CD4-positive, alpha-beta T cell treated with Interferon alpha-2 for 1 hour (primary cell): ENCODE measurements at regions not wholly inside any gene's neighbourhood (a gene's known extent, or its start where the extent isn't known, plus 50 kb on each side); places are given as distances from the start of the nearest gene placed in this dataset.
"Not testable (repeated sequence)": the region's sequence is repeated elsewhere in the genome, so short reads cannot be mapped to it uniquely, and the experiment has no call there.

ENCODE experiments used
- DNase-seq, 2 donors: peaks; one replicate each; pipeline ENCODE4 v3.0.0-alpha.2; 2020 to 2022

DNA sequence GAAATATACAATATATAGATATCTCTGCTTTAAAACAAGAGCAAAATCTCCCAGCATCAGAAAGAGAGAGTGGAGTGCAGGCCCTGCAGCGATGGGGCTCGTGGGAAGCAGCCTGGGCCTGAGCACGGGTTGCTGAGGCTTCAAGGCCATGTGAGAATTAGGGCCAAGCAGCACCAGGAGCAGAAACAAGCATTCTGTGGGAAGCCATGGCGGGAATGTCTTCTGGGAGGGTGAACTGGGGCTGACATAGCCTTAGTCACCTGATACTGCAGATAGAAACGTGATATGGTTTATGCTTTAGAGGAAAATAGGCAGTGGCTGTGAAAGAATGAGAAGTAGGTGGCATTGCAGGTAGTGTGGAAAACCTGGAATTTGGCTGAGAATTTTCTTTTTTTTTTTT lies 472.3 kb downstream of the IRS2 start:
- no peak for DNase-seq

- DNase-seq, result no peak
Measured at GRCh38 chr13:109312399-109312798, 474.0 kb downstream of the IRS2 start.

DNA sequence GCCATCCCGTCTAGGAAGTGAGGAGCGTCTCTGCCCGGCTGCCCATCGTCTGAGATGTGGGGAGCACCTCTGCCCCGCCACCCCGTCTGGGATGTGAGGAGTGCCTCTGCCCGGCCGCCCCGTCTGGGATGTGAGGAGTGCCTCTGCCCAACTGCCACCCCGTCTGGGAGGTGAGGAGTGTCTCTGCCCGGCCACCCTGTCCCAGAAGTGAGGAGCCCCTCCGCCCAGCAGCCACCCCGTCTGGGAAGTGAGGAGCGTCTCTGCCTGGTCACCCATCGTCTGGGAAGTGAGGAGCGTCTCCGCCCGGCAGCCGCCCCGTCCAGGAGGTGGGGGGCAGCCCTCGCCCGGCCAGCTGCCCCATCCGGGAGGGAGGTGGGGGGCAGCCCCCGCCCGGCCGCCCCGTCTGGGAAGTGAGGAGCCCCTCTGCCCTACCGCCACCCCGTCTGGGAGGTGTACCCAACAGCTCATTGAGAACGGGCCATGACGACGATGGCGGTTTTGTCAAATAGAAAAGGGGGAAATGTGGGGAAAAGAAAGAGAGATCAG lies 474.9 kb downstream of the IRS2 start:
- DNase-seq, result not testable (repeated sequence)

- DNase-seq, result no peak
Measured at GRCh38 chr13:109309625-109310363, 476.6 kb downstream of the IRS2 start.

GRCh38 chr13:109307027-109307426 lies 479.4 kb downstream of the IRS2 start:
- no peak for DNase-seq

DNA sequence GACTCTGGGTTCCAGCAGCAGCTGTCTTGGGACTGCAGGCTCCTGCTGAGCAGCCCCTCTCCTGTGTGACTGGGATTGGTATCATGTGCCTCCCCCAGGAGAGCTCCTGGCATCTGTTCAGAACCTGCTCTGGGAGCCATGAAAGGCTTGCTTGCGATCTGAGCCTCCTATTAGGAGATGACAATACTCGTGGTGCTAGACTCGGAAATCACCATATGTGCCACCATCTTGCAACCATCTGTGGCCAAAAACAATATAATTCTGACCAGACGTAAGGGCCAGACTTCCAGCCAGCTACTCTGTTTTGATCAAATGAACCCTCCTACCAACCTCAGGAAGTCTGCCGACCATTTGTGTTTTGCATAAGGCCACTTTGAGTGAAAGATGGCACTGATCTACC lies 484.7 kb downstream of the IRS2 start:
- DNase-seq, result no peak

- no peak for DNase-seq
Measured at GRCh38 chr13:109301276-109301675, 485.1 kb downstream of the IRS2 start.

DNA sequence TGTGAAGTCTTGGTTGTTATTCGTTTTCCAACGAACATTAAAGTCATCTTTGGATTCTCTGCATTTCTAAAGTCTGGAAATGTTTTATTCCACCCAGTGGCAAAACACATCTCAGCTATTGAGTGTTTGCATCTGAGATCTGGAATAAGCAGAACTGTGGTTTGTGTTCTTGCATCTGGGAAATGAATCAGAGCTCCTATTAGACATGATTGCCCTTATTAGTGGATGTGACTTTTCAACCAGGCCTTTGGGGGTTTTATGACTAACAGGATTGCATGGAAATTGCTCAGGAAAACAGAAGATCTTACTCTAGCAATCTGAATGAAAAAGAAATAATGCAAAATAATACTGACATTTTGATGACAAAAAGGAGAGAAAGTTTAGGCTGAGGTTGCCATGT lies 488.8 kb downstream of the IRS2 start:
- DNase-seq, result no peak

- DNase-seq, result no peak
Measured at GRCh38 chr13:109293166-109293565, 493.2 kb downstream of the IRS2 start.

- DNase-seq, result no peak
Measured at GRCh38 chr13:109288151-109288709, 498.2 kb downstream of the IRS2 start.

- no peak for DNase-seq
Measured at GRCh38 chr13:109287553-109287952, 498.8 kb downstream of the IRS2 start.

DNA sequence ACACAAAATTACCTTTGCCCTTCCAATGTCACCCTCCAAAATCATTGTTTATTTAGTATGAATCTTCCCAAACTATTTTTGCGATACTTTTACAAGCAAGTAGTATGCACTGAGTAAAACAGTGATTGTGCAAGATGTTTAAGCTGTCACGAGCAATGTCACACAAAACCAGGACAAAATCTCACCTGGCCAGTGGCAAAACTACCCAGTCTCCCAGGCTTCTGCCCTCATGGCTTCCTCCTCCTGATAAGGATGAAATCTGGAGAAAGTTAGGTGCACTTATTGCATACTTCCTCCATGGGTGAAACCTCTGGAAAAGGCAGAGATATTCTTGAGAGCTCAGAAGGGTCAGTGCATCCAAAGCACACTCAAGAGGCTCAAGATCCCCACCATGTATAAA lies 500.8 kb downstream of the IRS2 start:
- no peak for DNase-seq

DNA sequence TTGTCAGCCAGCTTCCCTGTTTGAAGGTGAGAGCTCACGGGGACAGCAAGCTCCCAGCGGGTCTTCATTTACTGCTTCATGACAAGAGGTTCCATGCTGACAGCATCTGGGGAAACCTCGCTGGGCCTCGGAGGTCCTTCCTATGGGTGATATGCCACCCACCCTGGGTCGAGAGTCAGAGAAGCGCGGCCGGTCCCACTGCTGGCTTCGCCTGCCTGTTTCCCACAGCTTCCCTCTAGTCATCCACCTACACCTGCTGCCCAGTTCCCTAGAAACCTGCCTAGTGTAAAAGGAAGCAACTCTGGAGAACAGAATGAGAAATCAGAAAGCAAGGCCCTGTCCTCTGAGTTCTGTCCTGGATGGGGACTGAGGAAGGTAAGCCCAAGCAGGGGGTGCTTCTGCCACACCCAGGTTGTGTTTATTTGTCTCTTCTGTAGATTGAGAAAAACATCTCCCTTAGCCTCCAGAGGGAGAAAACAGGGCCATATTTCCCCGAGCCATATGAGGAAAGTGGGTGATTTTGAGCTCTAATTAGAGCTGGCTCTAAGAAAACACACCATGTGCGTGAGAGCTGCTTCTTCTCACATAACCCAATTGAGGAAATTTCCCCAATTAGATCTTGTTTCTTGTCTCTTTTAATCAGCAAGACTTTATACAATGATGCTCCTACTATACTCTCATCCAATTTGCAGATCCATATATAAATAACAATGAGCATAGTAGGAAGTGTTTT lies 504.3 kb downstream of the IRS2 start:
- DNase-seq, result no peak

DNA sequence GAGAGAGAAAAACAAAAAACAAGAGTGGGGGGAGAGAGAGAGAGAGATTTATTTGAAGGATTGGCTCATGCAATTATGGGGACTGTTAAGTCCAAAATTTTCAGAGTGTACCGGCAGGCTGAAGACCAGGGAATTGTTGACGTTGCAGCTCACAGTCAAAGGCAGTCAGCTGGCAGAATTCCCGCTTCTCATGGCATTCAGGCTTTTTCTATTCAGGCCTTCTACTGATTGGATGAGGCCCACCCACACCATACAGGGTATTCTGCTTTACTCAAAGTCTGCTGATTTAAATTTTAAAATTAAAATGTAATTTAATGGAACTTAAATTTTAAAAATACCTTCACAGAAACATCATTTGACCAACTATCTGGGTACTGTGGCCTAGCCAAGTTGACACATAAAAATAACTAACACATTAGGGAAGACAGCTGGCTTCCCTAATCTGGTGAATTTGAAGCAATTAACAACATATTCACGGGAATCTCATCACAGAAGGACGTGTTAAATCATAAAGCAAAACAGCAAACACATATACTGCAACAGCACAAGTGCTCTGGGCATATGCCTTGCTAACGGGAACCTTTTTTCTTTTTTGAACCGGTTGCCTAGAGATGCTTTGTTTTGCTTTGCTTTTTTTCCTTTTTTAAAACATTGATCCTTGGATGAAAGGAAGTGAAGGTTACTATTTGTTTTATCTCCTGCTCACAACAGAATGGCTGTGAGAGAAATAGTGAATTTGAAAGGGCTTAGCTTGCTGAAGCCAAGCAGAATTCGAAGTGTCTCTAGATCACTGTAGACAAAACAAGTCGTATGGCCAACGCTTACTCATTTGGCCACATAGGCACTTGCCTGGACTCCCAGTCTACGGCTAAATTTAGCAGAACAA lies 505.1 kb downstream of the IRS2 start:
- DNase-seq, result no peak

DNA sequence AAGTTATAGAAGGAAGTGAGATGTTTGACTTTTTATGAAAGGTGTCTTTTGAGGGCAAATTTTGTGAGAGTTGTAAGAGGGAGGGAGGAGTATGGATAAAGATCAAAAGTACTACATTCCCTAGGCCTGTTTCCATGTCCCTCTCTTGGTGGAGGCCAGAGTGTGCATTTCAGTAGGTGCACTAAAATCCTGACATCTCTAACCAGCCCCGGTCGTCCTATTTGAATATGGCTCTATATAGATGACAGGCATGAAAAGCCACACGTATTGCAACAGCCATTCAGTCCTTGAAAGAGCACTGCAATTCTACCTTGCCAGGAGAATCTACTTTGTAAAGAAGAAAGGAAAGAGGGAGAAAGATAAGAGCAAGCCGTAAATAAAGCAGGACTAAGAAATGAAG lies 510.1 kb downstream of the IRS2 start:
- no peak for DNase-seq

- DNase-seq, result no peak
Measured at GRCh38 chr13:109275852-109276251, 510.5 kb downstream of the IRS2 start.

- no peak for DNase-seq
Measured at GRCh38 chr13:109275139-109275745, 511.1 kb downstream of the IRS2 start.

- no peak for DNase-seq
Measured at GRCh38 chr13:109274188-109274821, 512.1 kb downstream of the IRS2 start.

DNA sequence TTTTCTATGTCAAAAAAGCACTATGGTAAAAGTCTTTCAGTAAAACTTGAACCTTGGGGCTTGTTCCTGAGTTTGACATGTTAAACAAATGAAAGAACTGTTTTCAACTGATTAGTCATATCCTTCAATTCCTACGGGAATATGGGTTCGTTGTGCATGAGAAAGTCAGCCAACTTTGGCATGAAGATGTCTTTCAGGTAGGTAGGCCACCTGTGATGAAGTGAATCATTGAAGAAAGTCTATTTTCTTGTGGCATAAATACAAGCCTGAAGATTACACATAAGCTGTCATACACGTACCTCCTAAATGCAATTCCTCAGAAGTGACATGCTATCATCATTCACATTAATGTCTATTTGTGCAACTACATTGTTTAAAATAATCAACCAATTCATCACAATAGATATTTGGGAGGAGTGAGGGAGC lies 513.0 kb downstream of the IRS2 start:
- no peak for DNase-seq

GRCh38 chr13:109272595-109273325 lies 513.6 kb downstream of the IRS2 start:
- no peak for DNase-seq
